HG03432 (cell line): ENCODE measurements at regions not wholly inside any gene's neighbourhood (a gene's known extent, or its start where the extent isn't known, plus 50 kb on each side); places are given as distances from the start of the nearest gene placed in this dataset.

Experiments used
- ATAC-seq: cut with Tn5 transposase; IDR thresholded peaks from one replicate; pipeline ENCODE4 v1.9.1; 2021; ENCODE audit warnings: mild to moderate bottlenecking, moderate library complexity; ENCODE audit not compliant: unreplicated experiment

- ATAC-seq: no peak
These were observed 1714.3 kb upstream of the PCDH20 start for GRCh38 chr13:63129995-63130394.

DNA sequence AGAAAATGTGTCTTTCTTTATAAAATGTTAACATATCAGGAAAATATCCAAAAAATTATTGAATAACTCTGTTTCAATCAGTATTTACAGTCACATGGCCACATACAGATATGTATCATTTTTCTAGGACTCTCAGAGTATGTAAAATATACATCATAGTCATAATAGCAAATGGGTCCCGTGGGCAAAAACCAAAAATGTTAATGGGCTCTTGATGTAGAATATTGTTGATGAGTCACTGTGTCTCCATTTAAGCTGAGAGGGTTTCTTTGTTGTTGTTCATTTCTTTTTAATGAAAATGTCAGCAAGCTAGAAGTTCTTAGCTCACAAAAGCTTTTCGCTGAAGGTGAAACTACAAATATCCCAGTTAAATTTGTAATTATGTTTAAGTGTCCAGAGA is 1713.1 kb upstream of the PCDH20 start:
- no peak for ATAC-seq

DNA sequence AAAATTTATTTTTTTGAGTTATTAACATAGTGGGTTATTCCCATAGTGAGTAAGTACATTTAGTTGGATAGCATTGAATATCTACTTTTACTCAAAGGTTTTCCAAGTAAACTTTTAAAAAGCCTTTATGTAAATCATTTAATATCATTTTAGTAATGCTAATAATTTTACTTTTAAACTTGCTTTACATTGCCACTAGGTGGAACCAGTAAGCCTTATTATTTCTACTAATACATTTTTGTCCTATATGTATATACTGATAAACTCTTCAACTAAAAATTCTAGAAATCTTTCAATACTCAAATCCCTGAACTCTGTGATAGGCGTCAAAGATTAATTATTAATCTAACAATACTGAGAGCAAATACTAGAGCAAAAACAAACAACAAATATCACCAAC is 1709.2 kb upstream of the PCDH20 start:
- no peak for ATAC-seq

DNA sequence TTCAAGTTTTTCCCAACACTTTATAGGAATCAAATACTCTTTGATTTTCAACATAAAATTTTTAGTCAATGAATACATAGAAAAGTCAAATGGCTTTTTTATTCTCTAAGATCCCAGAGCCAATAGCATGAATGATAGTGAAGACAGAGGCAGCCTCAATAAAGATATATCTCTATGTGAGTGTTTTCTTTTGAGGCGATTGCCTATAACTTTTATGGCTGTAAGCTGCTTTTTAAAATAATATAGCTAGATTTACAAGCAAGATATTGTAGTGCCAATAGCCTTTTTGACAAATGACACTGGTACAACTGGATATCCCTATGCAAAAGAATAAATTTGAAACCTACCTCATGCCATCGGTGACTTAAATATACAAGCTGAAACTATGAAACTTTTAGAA is 1705.2 kb upstream of the PCDH20 start:
- ATAC-seq: no peak

GRCh38 chr13:63117710-63118109 is 1702.1 kb upstream of the PCDH20 start:
- ATAC-seq: no peak

DNA sequence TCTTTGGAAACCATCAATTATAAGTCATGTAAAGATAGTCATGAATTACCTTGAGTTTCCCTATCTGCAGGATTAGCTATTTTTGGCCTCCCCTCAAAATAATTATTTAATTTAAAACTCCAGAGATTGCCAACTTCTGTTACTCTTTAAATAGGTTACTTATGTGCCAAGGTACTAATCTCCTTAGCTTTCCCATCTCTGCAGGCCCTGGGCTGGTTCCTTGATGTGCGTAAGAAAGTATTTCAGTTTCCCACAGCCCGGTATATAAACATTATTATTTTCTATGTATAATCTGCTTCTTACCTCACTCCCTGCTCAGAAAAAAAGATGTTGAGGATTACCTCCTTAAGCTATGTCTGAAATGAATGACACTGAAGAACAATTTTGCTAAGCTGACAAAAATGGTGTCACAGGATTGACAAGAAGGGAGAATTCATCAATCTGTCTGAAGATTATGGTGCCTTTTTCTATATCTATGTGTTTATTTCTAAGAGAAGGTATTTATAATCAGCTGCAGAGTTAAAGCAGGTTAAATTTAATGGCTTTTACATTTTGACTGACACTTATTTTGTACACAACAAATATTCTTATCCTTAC is 1697.2 kb upstream of the PCDH20 start:
- no peak for ATAC-seq

GRCh38 chr13:63110466-63110865 is 1694.8 kb upstream of the PCDH20 start:
- ATAC-seq: no peak

- ATAC-seq: no peak
These were observed 1691.7 kb upstream of the PCDH20 start for GRCh38 chr13:63107179-63107943.

- ATAC-seq: no peak
These were observed 1679.1 kb upstream of the PCDH20 start for GRCh38 chr13:63094717-63095116.

DNA sequence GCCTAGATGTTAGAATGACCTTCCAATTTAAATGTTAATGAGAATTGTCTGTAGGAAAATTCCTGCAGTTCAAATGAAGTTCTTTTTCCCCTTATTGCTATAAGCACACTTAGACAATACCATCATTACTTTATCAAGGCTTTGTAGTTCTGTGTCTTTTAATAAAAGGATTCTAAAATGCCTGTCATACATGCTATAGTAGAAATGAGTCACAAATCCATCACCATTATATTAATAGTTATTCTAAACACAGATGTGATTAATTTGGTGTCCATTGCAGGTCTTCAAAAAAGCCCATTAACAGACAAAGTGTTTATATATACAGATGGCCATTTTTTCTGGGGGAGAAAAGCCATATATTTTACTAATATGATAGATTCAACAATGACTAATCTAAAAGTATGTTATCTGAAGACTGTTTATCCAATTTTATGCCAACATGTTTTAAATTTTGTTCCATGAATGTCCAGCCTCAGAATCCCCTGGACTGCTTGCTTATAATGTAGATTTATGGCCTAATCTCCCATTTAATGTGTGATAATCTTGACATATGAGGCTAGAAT is 1678.3 kb upstream of the PCDH20 start:
- no peak for ATAC-seq

- ATAC-seq: no peak
These were observed 1676.8 kb upstream of the PCDH20 start for GRCh38 chr13:63092456-63092855.

GRCh38 chr13:63090524-63090923 is 1674.9 kb upstream of the PCDH20 start:
- no peak for ATAC-seq

- no peak for ATAC-seq
These were observed 1672.6 kb upstream of the PCDH20 start for GRCh38 chr13:63088226-63088625.

GRCh38 chr13:63086286-63086685 is 1670.6 kb upstream of the PCDH20 start:
- ATAC-seq: peak; percentile 71

- peak; percentile 31 for ATAC-seq
These were observed 1670.2 kb upstream of the PCDH20 start for GRCh38 chr13:63085851-63086250.

DNA sequence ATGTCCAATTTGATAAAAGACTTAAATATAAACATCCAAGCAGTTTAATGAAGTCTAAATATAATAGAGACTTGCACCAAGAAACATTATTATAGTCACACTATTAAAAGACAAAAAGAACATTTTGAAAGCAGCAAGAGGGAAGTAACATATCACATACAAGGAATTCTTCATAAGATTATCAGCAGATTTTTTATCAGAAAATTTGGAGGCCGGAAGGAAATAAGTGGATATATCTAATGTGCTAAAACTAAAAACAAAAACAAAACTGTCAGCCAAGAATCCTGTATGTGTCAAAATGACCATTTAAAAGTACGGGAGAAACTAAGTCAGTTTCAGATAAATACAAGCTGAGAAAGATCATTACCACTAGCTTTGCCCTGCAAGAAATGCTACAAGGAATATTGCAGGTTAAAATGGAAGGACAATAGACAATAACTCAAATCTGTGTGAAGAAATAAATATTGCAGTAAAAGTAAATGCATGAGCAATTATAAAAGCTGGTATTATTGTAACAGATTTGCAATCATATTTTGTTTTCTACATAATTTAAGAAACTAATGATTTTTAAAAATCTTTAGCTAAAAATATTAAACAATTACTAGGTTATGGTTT is 1665.9 kb upstream of the PCDH20 start:
- ATAC-seq: no peak

DNA sequence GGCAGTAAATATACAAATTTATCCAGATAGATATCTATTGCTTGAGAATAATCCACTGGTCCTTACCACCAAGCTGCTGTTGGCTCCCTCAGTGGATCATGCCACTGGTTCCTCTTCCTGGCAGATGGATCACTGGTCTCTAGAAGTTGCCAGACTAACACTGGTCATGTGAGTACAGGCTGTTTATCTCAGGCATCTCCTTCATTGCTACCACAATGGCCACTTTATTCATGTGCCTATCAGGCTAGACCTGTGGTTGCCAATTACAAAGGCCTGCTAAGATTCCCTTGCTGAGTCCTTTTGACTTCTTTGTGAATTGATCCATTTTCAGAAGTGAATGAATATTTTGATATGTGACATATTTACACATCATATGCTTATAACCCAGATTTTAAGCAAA is 1659.5 kb upstream of the PCDH20 start:
- no peak for ATAC-seq

DNA sequence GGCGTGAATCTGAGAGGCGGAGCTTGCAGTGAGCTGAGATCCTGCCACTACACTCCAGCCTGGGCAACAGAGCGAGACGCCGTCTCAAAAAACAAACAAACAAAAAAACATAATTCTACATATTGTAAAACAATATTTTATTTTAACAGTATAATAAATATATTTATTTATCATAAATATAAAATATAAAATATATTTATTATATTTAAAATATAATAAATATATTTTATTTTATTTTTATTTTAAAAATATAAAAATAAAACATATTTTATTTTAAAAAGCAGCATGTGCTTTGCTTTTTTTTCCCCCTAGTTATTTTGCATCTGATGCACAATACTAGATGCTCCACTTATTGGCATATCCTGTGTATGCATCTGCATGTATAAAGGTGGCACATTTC is 1634.6 kb upstream of the PCDH20 start:
- ATAC-seq: no peak

- no peak for ATAC-seq
These were observed 1633.0 kb upstream of the PCDH20 start for GRCh38 chr13:63048653-63049052.

DNA sequence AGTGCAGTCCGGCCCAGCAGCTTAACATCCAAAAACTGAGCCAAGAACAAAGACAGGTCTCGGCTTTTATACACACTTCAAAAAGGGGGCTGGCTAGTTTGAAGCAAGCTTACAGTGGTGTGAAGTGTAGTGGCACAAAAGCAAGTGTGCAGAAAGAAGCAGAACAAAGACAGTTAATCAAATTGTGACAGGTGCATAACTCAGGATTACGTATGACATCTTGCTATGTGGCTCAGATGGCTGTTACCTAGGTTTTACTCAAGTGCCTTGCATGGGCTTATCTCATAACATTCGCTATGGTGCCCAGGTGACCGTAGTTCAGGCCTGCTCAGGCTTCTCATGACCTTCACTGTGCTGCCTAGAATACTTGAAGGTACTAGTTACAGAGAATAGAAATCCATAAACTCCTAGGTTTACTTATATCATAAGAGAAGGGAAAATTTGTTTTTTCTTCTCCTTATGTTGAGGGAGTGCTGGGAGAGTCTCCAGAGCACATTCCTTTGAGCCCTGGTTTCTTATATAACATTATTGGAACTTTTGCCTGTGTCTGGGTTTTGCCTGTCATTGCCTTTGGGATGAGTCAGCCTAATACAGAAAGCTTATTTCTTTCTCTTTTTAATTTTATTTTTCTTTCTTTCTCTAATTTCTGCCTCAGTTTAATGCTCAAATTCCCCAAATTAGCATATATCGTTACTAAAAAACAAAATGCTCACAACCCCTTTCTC is 1629.1 kb upstream of the PCDH20 start:
- no peak for ATAC-seq

GRCh38 chr13:63042686-63043085 is 1627.0 kb upstream of the PCDH20 start:
- no peak for ATAC-seq
